ENCODE measurements at regions not wholly inside any gene's neighbourhood (a gene's known extent, or its start where the extent isn't known, plus 50 kb on each side); places are given as distances from the start of the nearest gene placed in this dataset.
"Not testable (repeated sequence)": the region's sequence is repeated elsewhere in the genome, so short reads cannot be mapped to it uniquely, and the experiment has no call there.

DNA sequence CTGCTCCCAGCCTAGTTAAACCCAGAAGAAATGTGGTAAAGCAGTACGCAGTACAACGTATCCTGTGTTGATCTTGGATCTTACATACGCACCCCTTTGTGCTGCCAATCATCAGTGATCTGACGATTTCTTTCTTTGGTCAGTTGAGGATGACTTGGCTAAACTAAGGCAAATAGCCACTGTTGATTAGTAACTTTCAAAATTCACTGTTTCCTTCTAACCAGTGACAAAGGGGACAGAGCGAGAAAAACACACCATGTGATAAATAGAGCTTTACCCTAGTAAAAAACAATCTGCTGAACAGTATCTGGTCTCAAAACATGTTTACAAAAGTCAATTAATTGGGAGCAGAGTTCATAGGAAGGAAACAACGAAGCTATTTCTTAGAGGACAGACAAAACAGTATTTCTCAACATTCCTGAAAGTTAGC is 123.2 kb upstream of the RAB18 start:
- peaks cover 0 to 5% (median 0%) of the 10 kb centered on the region in 4 donors for H3K4me1 ChIP-seq (ENCODE audit: control insufficient read depth in 4 of 4, insufficient read depth in 4 of 4, low read length in 3 of 4)
- peaks cover 0 to 3% (median 0%) of the 10 kb centered on the region in 4 donors for H3K27me3 ChIP-seq (ENCODE audit: control insufficient read depth in 4 of 4, insufficient read depth in 4 of 4, low read length in 3 of 4)
- no peak overlapping the region for H3K27ac ChIP-seq (ENCODE audit: low read depth in 1 of 2, low read length in 2 of 2)
- H3K4me3 ChIP-seq (ENCODE audit: low read depth in 1 of 3, low read length in 3 of 3): no peak overlapping the region
- no peak overlapping the region for H3K9ac ChIP-seq (ENCODE audit: low read depth in 1 of 2, low read length in 2 of 2)
- no peak for DNase-seq (ENCODE audit: low spot score)
- TF ChIP-seq FOXA2 (IDR thresholded peaks at IDR 0.05) (no peak), GABPA (IDR thresholded peaks at IDR 0.05 in 1 of 2, conservative IDR thresholded peaks at IDR 0.05 in 1 of 2) (no peak), SP1 (IDR thresholded peaks at IDR 0.05) (no peak), NR2F2 (IDR thresholded peaks at IDR 0.05) (no peak), RXRA (IDR thresholded peaks at IDR 0.05) (no peak), EGR1 (IDR thresholded peaks at IDR 0.05; ENCODE audit: low read depth in 2 of 2) (no peak), TAF1 (conservative IDR thresholded peaks at IDR 0.05) (no peak), RAD21 (IDR thresholded peaks at IDR 0.05) (no peak), HNF4A (conservative IDR thresholded peaks at IDR 0.05) (no peak), JUND (IDR thresholded peaks at IDR 0.05) (no peak)
- TF ChIP-seq, protein P1, sequence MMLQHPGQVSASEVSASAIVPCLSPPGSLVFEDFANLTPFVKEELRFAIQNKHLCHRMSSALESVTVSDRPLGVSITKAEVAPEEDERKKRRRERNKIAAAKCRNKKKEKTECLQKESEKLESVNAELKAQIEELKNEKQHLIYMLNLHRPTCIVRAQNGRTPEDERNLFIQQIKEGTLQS (IDR thresholded peaks at IDR 0.05): no peak
- TF ChIP-seq, protein P2, sequence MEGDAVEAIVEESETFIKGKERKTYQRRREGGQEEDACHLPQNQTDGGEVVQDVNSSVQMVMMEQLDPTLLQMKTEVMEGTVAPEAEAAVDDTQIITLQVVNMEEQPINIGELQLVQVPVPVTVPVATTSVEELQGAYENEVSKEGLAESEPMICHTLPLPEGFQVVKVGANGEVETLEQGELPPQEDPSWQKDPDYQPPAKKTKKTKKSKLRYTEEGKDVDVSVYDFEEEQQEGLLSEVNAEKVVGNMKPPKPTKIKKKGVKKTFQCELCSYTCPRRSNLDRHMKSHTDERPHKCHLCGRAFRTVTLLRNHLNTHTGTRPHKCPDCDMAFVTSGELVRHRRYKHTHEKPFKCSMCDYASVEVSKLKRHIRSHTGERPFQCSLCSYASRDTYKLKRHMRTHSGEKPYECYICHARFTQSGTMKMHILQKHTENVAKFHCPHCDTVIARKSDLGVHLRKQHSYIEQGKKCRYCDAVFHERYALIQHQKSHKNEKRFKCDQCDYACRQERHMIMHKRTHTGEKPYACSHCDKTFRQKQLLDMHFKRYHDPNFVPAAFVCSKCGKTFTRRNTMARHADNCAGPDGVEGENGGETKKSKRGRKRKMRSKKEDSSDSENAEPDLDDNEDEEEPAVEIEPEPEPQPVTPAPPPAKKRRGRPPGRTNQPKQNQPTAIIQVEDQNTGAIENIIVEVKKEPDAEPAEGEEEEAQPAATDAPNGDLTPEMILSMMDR (IDR thresholded peaks at IDR 0.05; ENCODE audit: low read depth, low read length, missing input control): no peak
- TF ChIP-seq, protein P3, sequence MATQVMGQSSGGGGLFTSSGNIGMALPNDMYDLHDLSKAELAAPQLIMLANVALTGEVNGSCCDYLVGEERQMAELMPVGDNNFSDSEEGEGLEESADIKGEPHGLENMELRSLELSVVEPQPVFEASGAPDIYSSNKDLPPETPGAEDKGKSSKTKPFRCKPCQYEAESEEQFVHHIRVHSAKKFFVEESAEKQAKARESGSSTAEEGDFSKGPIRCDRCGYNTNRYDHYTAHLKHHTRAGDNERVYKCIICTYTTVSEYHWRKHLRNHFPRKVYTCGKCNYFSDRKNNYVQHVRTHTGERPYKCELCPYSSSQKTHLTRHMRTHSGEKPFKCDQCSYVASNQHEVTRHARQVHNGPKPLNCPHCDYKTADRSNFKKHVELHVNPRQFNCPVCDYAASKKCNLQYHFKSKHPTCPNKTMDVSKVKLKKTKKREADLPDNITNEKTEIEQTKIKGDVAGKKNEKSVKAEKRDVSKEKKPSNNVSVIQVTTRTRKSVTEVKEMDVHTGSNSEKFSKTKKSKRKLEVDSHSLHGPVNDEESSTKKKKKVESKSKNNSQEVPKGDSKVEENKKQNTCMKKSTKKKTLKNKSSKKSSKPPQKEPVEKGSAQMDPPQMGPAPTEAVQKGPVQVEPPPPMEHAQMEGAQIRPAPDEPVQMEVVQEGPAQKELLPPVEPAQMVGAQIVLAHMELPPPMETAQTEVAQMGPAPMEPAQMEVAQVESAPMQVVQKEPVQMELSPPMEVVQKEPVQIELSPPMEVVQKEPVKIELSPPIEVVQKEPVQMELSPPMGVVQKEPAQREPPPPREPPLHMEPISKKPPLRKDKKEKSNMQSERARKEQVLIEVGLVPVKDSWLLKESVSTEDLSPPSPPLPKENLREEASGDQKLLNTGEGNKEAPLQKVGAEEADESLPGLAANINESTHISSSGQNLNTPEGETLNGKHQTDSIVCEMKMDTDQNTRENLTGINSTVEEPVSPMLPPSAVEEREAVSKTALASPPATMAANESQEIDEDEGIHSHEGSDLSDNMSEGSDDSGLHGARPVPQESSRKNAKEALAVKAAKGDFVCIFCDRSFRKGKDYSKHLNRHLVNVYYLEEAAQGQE (IDR thresholded peaks at IDR 0.05): no peak
- TF ChIP-seq, protein P4, sequence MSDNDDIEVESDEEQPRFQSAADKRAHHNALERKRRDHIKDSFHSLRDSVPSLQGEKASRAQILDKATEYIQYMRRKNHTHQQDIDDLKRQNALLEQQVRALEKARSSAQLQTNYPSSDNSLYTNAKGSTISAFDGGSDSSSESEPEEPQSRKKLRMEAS (IDR thresholded peaks at IDR 0.05): no peak
- peaks cover 0 to 4% (median 0%) of the 10 kb centered on the region in 4 donors for H3K9me3 ChIP-seq (ENCODE audit: control insufficient read depth in 4 of 4, low read length in 3 of 4)
- 32% methylated on average over 6 of the region's 6 CpGs for WGBS
- no peaks in the 10 kb centered on the region for H3K36me3 ChIP-seq (ENCODE audit: control insufficient read depth in 4 of 4, insufficient read depth in 3 of 4, low read depth in 1 of 4, low read length in 3 of 4)

DNA sequence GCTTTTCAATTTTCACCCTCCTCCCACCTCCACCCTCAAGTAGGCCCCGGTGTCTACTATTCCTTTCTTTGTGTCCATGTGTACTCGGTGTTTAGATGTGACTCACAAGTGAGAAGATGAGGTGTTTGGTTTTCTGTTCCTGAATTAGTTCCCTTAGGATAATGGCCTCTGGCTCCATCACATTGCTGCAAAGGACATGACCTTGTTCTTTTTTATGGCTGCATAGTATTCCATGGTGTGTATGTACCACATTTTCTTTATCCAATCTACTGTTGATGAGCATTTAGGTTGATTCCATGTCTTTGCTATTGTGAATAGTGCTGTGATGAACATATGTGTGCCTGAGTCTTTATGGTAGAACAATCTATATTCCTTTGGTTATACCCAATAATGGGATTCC is 125.1 kb upstream of the RAB18 start:
- DNase-seq (ENCODE audit: low spot score); H3K9me3 ChIP-seq (ENCODE audit: control insufficient read depth in 4 of 4, low read length in 3 of 4); H3K36me3 ChIP-seq (ENCODE audit: control insufficient read depth in 4 of 4, insufficient read depth in 3 of 4, low read depth in 1 of 4, low read length in 3 of 4); H3K9ac ChIP-seq (ENCODE audit: low read depth in 1 of 2, low read length in 2 of 2); H3K4me1 ChIP-seq (ENCODE audit: control insufficient read depth in 4 of 4, insufficient read depth in 4 of 4, low read length in 3 of 4); H3K27me3 ChIP-seq (ENCODE audit: control insufficient read depth in 4 of 4, insufficient read depth in 4 of 4, low read length in 3 of 4); H3K4me3 ChIP-seq (ENCODE audit: low read depth in 1 of 3, low read length in 3 of 3); H3K27ac ChIP-seq (ENCODE audit: low read depth in 1 of 2, low read length in 2 of 2): not testable (repeated sequence)
- WGBS: over 99% methylated on average over 2 of the region's 2 CpGs

Data from liver (tissue), 8 donors.